Left kidney (tissue), 1 donor: ENCODE measurements at regions not wholly inside any gene's neighbourhood (a gene's known extent, or its start where the extent isn't known, plus 50 kb on each side); places are given as distances from the start of the nearest gene placed in this dataset.

Experiments
- DNase-seq: peaks from one replicate; pipeline ENCODE4 v3.0.0-alpha.2; 2013

DNA sequence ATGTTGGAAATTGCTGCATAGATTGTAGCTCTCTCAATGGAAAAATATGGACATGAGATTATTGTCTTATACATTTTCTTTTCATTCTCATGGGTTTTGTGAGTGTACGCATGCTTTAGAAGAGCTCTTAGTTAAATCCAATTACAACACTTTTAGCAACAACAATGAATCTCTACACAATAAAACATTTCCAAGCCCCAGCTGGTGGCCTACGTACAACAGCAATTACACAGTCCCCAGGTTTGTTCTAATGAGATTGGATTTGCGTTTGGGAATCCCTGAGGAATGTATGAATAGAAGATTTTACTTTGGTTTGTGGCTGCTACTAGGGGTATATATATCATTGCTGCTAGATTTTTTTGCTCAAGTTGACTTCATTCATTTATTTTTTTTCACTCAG is 98.6 kb downstream of the FHDC1 start:
- DNase-seq, result no peak

DNA sequence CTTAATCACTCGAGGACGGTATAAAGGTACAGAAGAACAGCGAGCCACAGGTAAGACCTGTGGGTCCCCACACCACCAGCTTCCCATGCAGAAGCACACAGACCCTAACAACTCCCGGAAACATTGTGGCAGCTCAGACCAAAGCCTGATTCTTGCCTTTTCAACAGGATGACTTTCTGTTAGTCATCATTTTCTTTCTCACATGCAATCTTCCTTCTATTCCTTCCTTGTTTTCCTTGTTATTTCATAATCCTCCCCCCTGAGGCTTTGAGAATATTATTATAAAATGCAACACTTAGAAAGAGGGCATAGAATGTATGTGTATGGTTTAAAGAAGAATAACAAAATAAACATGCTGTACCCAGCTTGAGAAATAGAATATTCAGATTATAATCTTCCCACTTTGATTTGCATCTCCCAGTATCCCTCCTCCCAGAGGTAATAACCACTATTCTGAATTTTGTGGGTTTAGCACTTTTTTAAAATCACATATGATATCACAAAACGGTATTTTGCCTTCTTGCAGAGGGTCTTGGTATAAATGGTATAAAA is 100.9 kb downstream of the FHDC1 start:
- no peak for DNase-seq

DNA sequence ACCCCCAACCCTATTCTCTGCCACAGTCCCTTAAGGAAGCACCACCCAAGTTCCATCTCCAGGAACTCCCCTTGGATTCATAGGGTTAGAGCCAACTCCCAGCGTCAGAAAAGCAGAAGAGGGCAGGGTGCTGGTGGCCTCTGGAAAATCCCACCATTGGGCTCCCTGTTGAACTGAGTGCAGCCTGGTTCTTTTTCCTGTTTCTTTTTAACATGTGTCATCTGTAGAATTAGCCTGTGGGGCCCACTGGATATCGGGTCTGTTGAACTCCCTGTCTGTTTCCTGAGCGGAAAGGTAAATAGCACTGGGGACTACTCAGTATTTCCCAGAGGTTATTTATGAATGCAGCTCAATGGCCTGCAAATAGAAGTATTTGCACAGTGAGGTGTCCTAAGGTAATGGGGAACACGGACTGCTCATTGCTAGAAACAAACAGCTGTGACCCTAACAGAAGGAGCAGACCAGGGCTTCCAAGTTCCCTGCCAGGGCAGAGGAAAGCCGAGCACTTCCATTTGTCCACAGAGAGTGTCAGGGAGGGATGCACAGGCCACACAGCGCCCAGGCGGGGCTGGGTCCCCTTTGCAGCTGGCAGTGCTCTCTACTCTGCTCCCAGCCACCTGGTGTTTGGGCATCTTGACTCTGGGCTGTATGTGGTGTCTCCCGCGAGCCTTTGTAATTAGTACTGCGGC is 102.6 kb downstream of the FHDC1 start:
- DNase-seq, result no peak

- DNase-seq, result no peak
Observed at GRCh38 chr4:153039542-153040185, 103.5 kb downstream of the FHDC1 start.

- no peak for DNase-seq
Observed at GRCh38 chr4:153040677-153041076, 104.6 kb downstream of the FHDC1 start.

- DNase-seq, result no peak
Observed at GRCh38 chr4:153044036-153044435, 107.9 kb downstream of the FHDC1 start.

GRCh38 chr4:153045111-153045982 is 109.2 kb downstream of the FHDC1 start:
- no peak for DNase-seq

GRCh38 chr4:153058671-153059060 is 122.5 kb downstream of the FHDC1 start:
- no peak for DNase-seq

DNA sequence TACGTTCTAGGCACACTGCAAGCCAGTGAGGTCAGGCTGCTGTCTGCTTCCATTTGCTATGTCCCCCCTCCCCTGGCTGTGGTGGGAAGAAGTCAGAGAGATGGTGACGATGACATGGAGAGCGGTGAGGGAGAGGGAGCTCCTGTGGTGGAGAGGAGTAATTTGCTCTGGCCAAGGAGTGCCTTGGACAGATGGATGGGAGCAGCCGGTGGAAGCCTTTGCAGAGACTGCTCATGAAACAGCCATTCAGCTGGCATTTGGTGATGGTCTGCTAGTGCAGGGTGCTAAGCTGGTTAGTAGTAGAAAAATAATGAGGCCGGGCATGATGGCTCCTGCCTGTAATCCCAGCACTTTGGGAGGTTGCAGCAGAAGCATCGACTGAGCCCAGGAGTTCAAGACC is 124.1 kb downstream of the FHDC1 start:
- DNase-seq, result no peak

- DNase-seq, result no peak
Observed at GRCh38 chr4:153061971-153062370, 125.8 kb downstream of the FHDC1 start.

DNA sequence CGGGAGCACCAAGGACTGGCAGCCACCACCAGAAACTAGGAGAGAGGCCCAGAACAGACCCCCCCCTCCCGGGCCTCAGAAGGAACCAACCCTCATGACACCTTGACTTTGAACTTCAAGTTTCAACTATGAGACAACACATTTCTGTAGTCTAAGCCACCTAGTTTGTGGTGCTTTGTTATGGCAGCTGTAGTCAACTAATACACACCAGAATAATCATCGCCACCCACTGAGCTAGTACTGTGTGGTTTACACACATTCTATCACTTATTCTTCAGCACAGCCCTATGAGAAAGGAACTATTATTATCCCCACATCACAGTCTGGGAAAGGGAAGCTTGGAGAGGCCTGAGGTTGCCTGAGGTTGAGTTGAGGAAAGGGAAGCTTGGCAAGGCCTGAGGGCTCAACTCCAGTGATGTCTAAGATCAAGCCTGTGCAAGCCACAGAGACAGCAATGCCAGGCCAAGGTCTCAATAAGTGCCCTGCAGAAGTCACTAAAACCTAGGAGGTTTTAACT is 126.6 kb downstream of the FHDC1 start:
- no peak for DNase-seq

- DNase-seq, result no peak
Observed at GRCh38 chr4:153063490-153063889, 127.4 kb downstream of the FHDC1 start.

- no peak for DNase-seq
Observed at GRCh38 chr4:153064571-153064970, 128.4 kb downstream of the FHDC1 start.

- DNase-seq, result no peak
Observed at GRCh38 chr4:153065276-153065675, 129.2 kb downstream of the FHDC1 start.

DNA sequence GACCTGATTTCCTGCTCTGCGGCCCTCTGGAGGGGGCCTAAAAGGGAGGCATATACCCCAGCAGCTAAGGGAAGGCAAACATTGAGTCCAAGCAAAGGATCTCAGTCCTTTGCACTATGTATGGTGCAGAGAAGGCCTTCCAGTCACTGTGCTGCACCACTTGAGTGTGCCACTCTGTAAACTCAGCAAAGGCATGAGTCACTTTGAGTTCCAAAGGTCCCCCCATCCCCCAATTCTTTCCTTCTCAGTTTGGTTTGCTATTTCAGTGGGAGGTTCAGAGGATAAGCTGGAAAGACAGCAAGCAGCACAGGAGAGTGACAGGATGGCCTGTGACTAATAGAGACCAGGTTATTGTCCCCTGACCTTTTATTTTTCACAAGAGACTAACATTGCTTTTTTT is 131.3 kb downstream of the FHDC1 start:
- DNase-seq, result no peak

DNA sequence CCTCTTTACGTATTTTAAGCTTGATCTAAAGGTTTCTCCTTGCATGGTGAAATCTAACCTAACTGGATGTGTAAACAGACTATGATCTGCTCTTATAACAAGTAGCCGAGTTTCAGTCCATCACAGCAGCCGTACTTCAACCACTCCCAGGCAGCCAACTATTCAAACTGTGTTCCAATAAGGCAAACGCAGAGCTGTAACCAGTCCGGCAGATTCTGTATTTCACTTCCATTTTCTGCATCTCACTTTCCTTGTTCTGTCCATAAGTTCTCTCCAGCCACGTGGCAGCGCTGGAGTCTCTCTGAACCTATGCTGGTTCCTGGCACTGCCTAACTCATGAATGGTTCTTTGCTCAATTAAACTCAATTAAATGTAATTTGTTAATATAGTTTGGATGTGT is 132.6 kb downstream of the FHDC1 start:
- no peak for DNase-seq

DNA sequence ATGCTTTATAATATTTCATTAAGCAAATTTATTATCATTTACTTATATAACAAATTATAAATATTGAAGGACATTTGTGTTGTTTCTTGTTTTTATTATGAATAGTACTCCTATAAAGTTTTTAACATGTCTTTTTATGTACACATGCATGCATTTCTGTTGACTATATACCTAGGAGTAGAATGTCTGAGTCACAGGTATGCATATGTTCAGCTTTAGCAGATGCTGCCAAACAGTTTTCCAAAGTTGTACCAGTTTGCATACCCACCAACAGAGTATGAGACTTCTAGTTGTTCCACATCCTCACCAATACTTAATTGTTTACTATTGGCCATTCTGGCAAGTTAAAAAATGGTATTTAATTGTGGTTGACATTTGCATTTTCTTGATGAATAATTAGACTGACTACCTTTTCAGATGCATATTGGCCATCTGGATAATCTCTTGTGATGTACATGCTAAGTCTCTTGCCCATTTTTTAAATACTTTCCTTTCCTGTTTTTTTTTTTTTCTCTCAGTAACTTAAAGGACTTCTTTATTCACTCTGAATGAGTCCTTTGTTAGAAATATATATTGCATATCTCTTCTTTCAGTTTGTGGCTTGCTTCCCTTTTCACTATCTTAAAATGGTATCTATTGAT is 132.2 kb upstream of the TRIM2 start:
- no peak for DNase-seq

GRCh38 chr4:153072661-153073060 is 131.6 kb upstream of the TRIM2 start:
- no peak for DNase-seq

- DNase-seq, result no peak
Observed at GRCh38 chr4:153074486-153074885, 129.8 kb upstream of the TRIM2 start.

DNA sequence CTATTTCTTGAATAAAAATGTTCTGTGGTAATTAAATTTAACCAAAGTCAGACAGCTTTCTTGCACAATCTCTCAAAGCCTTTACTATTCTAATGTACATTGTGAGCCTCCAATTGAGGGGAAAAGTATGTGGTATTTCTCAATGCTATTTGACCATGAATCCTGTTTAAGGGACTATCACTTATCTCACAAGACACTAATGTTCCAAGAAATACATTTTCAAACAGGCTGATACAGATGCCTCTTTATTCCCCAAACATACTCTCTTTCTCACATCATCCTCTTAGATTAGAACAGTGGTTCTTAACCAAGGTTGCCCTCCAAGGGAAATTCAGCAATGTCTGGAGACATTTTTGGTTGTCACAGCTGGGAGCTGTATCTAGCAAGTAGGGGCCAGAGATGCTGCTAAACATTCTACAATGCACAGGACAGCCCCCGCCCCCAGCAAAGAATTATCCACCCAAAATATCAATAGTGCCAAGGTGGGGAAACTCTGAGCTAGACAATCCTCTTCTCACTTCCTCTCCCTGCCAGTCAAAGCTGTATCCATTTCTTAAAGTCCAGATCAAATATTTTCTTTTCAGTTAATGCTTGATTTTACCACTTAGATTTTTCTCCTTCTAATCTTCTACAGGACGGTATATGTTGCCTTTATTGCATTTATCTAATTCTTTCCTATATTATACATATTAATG is 129.2 kb upstream of the TRIM2 start:
- DNase-seq, result no peak

DNA sequence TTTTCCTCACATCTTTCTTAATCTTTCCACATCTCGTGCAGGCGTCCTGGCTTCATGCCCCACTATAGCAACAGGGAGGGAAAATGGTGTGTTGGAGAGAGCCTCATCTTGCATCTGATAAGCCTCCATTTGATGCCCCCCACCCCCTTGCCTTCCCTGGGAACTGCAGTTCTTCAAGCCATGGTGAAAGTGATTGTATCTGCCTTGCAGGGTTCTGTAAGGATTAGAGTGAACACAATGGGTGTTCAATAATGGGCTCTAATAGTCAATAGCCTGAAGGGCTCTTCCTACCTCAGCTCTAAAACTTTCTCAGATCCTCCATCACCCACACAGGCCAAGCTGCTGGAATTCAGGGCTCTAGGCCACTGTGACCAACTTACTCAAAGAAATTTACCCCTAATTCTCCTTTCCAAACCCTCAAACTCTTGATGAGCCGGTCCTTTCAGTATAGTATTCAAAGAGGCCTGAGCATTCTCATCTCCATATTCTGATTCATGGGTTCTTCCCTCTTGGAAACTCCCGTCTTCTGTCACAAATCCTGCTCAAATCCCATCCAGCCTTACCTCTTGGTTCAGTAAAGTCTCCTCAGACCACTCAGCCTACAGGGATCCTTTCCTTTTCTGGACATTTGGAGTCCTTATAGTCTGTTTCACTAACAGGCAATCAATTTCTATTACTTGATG is 128.3 kb upstream of the TRIM2 start:
- no peak for DNase-seq
